ENCODE measurements at regions not wholly inside any gene's neighbourhood (a gene's known extent, or its start where the extent isn't known, plus 50 kb on each side); places are given as distances from the start of the nearest gene placed in this dataset.

GRCh38 chr5:166013415-166013814 is 2278.0 kb upstream of the WWC1 start:
- 99% methylated on average over 4 of the region's 4 CpGs for WGBS (ENCODE audit: insufficient coverage)
- H3K27me3 Mint-ChIP-seq (ENCODE audit: low read depth in 2 of 2): no peaks in the 10 kb centered on the region
- H3K4me3 ChIP-seq (ENCODE audit: low read length): no peak overlapping the region
- no peaks in the 10 kb centered on the region for H3K4me1 ChIP-seq (ENCODE audit: control insufficient read depth, insufficient read depth, low read length)
- H3K27me3 ChIP-seq (ENCODE audit: control insufficient read depth, insufficient read depth, low read length): no peaks in the 10 kb centered on the region
- no peaks in the 10 kb centered on the region for H3K36me3 ChIP-seq (ENCODE audit: control insufficient read depth, insufficient read depth, low read length)
- DNase-seq (no peak), ATAC-seq (no peak)
- no peaks in the 10 kb centered on the region for H3K9me3 ChIP-seq (ENCODE audit: control insufficient read depth, insufficient read depth, low read length)
- H3K4me1 Mint-ChIP-seq: no peaks in the 10 kb centered on the region
- peaks cover 6 to 20% of the 10 kb centered on the region in 2 donors for H3K9me3 Mint-ChIP-seq
- no peak overlapping the region for H3K27ac ChIP-seq (ENCODE audit: low read length)
- intact Hi-C loops (cut with micrococcal nuclease): no loop called here
- peaks cover 9% of the 10 kb centered on the region for H3K36me3 Mint-ChIP-seq
- no peak overlapping the region for H3K4me3 Mint-ChIP-seq
- no peak for TF ChIP-seq CTCF (IDR thresholded peaks at IDR 0.05)
- no peak overlapping the region for H3K27ac Mint-ChIP-seq

- Mint-ChIP-seq H3K27me3 (ENCODE audit: low read depth in 2 of 2) (no peaks in the 10 kb centered on the region), H3K4me1 (no peaks in the 10 kb centered on the region), H3K9me3 (peaks cover 6 to 23% of the 10 kb centered on the region in 2 donors), H3K36me3 (peaks cover 15% of the 10 kb centered on the region), H3K4me3 (no peak overlapping the region), H3K27ac (no peak overlapping the region)
- DNase-seq (no peak), ATAC-seq (no peak)
- 50% methylated on average over 2 of the region's 2 CpGs for WGBS (ENCODE audit: insufficient coverage)
- H3K9me3 ChIP-seq (ENCODE audit: control insufficient read depth, insufficient read depth, low read length): no peaks in the 10 kb centered on the region
- H3K36me3 ChIP-seq (ENCODE audit: control insufficient read depth, insufficient read depth, low read length): no peaks in the 10 kb centered on the region
- no peak for TF ChIP-seq CTCF (IDR thresholded peaks at IDR 0.05)
- no peak overlapping the region for H3K4me3 ChIP-seq (ENCODE audit: low read length)
- H3K4me1 ChIP-seq (ENCODE audit: control insufficient read depth, insufficient read depth, low read length): no peaks in the 10 kb centered on the region
- H3K27ac ChIP-seq (ENCODE audit: low read length): no peak overlapping the region
- H3K27me3 ChIP-seq (ENCODE audit: control insufficient read depth, insufficient read depth, low read length): no peaks in the 10 kb centered on the region
- intact Hi-C loops (cut with micrococcal nuclease): no loop called here
Measured at GRCh38 chr5:166014256-166014655, 2277.2 kb upstream of the WWC1 start.

GRCh38 chr5:166018716-166019115 is 2272.7 kb upstream of the WWC1 start:
- H3K4me3 Mint-ChIP-seq: no peak overlapping the region
- Histone ChIP-seq H3K27me3 (ENCODE audit: control insufficient read depth, insufficient read depth, low read length) (no peaks in the 10 kb centered on the region), H3K36me3 (ENCODE audit: control insufficient read depth, insufficient read depth, low read length) (no peaks in the 10 kb centered on the region), H3K4me1 (ENCODE audit: control insufficient read depth, insufficient read depth, low read length) (no peaks in the 10 kb centered on the region), H3K9me3 (ENCODE audit: control insufficient read depth, insufficient read depth, low read length) (no peaks in the 10 kb centered on the region), H3K27ac (ENCODE audit: low read length) (no peak overlapping the region), H3K4me3 (ENCODE audit: low read length) (no peak overlapping the region)
- peaks cover 15% of the 10 kb centered on the region for H3K36me3 Mint-ChIP-seq
- intact Hi-C loops (cut with micrococcal nuclease): no loop called here
- peaks cover 12 to 32% of the 10 kb centered on the region in 2 donors for H3K9me3 Mint-ChIP-seq
- H3K27ac Mint-ChIP-seq: no peak overlapping the region
- ATAC-seq: no peak
- no peak for TF ChIP-seq CTCF (IDR thresholded peaks at IDR 0.05)
- 80% methylated on average over 1 of the region's 1 CpG for WGBS (ENCODE audit: insufficient coverage)
- no peaks in the 10 kb centered on the region for H3K27me3 Mint-ChIP-seq (ENCODE audit: low read depth in 2 of 2)
- DNase-seq: no peak
- no peaks in the 10 kb centered on the region for H3K4me1 Mint-ChIP-seq

- Histone ChIP-seq H3K4me1 (ENCODE audit: control insufficient read depth, insufficient read depth, low read length) (no peaks in the 10 kb centered on the region), H3K4me3 (ENCODE audit: low read length) (no peak overlapping the region), H3K36me3 (ENCODE audit: control insufficient read depth, insufficient read depth, low read length) (no peaks in the 10 kb centered on the region), H3K27ac (ENCODE audit: low read length) (no peak overlapping the region), H3K27me3 (ENCODE audit: control insufficient read depth, insufficient read depth, low read length) (no peaks in the 10 kb centered on the region), H3K9me3 (ENCODE audit: control insufficient read depth, insufficient read depth, low read length) (no peaks in the 10 kb centered on the region)
- Mint-ChIP-seq H3K9me3 (peaks cover 13 to 25% of the 10 kb centered on the region in 2 donors), H3K4me3 (no peak overlapping the region), H3K27ac (no peak overlapping the region), H3K4me1 (no peaks in the 10 kb centered on the region), H3K27me3 (ENCODE audit: low read depth in 2 of 2) (no peaks in the 10 kb centered on the region), H3K36me3 (peaks cover 6% of the 10 kb centered on the region)
- no peak for DNase-seq
- intact Hi-C loops (cut with micrococcal nuclease): no loop called here
- TF ChIP-seq CTCF (IDR thresholded peaks at IDR 0.05): no peak
- no peak for ATAC-seq
Measured at GRCh38 chr5:166022065-166022464, 2269.4 kb upstream of the WWC1 start.

Data from natural killer cell (primary cell).